H1 (cell line): ENCODE measurements at regions not wholly inside any gene's neighbourhood (a gene's known extent, or its start where the extent isn't known, plus 50 kb on each side); places are given as distances from the start of the nearest gene placed in this dataset.

Source experiments
- ASH2L ChIP-seq: fragments of 200-600, 300-600 bp; sonication (generic); IDR thresholded peaks from one replicate; pipeline ENCODE4 v1.7.1; 2017; ENCODE audit warnings: low read length
- GABPA ChIP-seq: IDR thresholded peaks from 2 replicates; pipeline ENCODE4 v1.6.1; 2011; ENCODE audit warnings: mild to moderate bottlenecking, low read length, moderate library complexity, borderline replicate concordance; ENCODE audit not compliant: insufficient read depth
- JUN ChIP-seq: IDR thresholded peaks from 2 replicates; pipeline ENCODE4 v1.6.1; 2011; ENCODE audit warnings: low read depth, mild to moderate bottlenecking, improper control_type of control experiment, low read length
- SIX5 ChIP-seq: IDR thresholded peaks from 2 replicates; pipeline ENCODE4 v1.6.1; 2011; ENCODE audit warnings: mild to moderate bottlenecking, low read depth, low read length
- SP2 ChIP-seq: IDR thresholded peaks from 2 replicates; pipeline ENCODE4 v1.6.1; 2012; ENCODE audit warnings: mild to moderate bottlenecking, low read length, inconsistent platforms

- TF ChIP-seq SIX5 (no peak), SP2 (no peak), ASH2L (no peak), GABPA (no peak), JUN (no peak)
- TF ChIP-seq, all 59 proteins: peak for 0
Measured at GRCh38 chr10:121418126-121418777, 180.0 kb downstream of the FGFR2 start (continued).
